Fibroblast of mammary gland (primary cell): ENCODE measurements at regions not wholly inside any gene's neighbourhood (a gene's known extent, or its start where the extent isn't known, plus 50 kb on each side); places are given as distances from the start of the nearest gene placed in this dataset.
"Not testable (repeated sequence)": the region's sequence is repeated elsewhere in the genome, so short reads cannot be mapped to it uniquely, and the experiment has no call there.

Experiments used
- DNase-seq: peaks from one replicate; pipeline ENCODE4 v3.0.0-alpha.2; 2010; ENCODE audit warnings: low read depth
- H3K4me3 ChIP-seq: 2 replicates; pipeline ENCODE4 v1.5.1; 2011; ENCODE audit warnings: low read depth, mild to moderate bottlenecking, low read length, moderate library complexity; ENCODE audit not compliant: control insufficient read depth
- CTCF ChIP-seq: conservative IDR thresholded peaks from 2 replicates; pipeline ENCODE4 v1.5.1; 2011; ENCODE audit warnings: low read depth, low read length, inconsistent platforms; ENCODE audit not compliant: control insufficient read depth, insufficient read depth

- no peak for DNase-seq
- H3K4me3 ChIP-seq: no peak overlapping the region
- no peak for TF ChIP-seq CTCF
Observed at GRCh38 chr12:114815026-114815795, 131.2 kb upstream of the TBX3 start.

GRCh38 chr12:114812858-114813761 lies 129.1 kb upstream of the TBX3 start:
- DNase-seq: no peak
- no peak for TF ChIP-seq CTCF
- H3K4me3 ChIP-seq: no peak overlapping the region

GRCh38 chr12:114812384-114812783 lies 128.4 kb upstream of the TBX3 start:
- TF ChIP-seq CTCF: no peak
- no peak for DNase-seq
- H3K4me3 ChIP-seq: no peak overlapping the region

- DNase-seq: no peak
- H3K4me3 ChIP-seq: no peak overlapping the region
- TF ChIP-seq CTCF: no peak
Observed at GRCh38 chr12:114809097-114809496, 125.1 kb upstream of the TBX3 start.

GRCh38 chr12:114801381-114801780 lies 117.4 kb upstream of the TBX3 start:
- not testable (repeated sequence) for H3K4me3 ChIP-seq, DNase-seq

- peak; percentile 58 for DNase-seq
Observed at GRCh38 chr12:114800566-114800965, 116.6 kb upstream of the TBX3 start.

GRCh38 chr12:114799574-114800487 lies 115.9 kb upstream of the TBX3 start:
- H3K4me3 ChIP-seq: no peak overlapping the region
- TF ChIP-seq CTCF: no peak
- DNase-seq: no peak

More at GRCh38 chr12:114800566-114800965, 116.6 kb upstream of the TBX3 start:
- not testable (repeated sequence) for H3K4me3 ChIP-seq
